Astrocyte (in vitro differentiated cells and primary cell): ENCODE measurements at regions not wholly inside any gene's neighbourhood (a gene's known extent, or its start where the extent isn't known, plus 50 kb on each side); places are given as distances from the start of the nearest gene placed in this dataset.
A peak's percentile ranks its signal among the peaks of the same experiment; 100 is the strongest.

Experiments used
- DNase-seq: peaks from one replicate; pipeline ENCODE4 v3.0.0-alpha.2; 2010; ENCODE audit warnings: low read depth
- FAIRE-seq: peaks from 2 replicates; lab custom pipeline; 2011; peaks lifted over from hg19 to GRCh38; lab: Jason Lieb, UNC
- H2AFZ ChIP-seq: 2 replicates; pipeline ENCODE4 v1.6.0; 2012; ENCODE audit warnings: low read depth, low read length, inconsistent platforms
- H3K27ac ChIP-seq: 2 replicates; pipeline ENCODE4 v1.5.1; 2011; ENCODE audit warnings: low read depth, low read length, inconsistent platforms
- H3K27me3 ChIP-seq: 2 replicates; pipeline ENCODE4 v1.6.0; 2011; ENCODE audit warnings: low read length, inconsistent platforms; ENCODE audit not compliant: insufficient read depth
- H3K36me3 ChIP-seq: 2 replicates; pipeline ENCODE4 v1.5.1; 2011; ENCODE audit warnings: low read length, inconsistent platforms; ENCODE audit not compliant: insufficient read depth
- H3K4me1 ChIP-seq: 2 replicates; pipeline ENCODE4 v1.5.1; 2011; ENCODE audit warnings: low read length, inconsistent platforms; ENCODE audit not compliant: insufficient read depth
- H3K4me2 ChIP-seq: 2 replicates; pipeline ENCODE4 v1.6.0; 2012; ENCODE audit warnings: low read length, inconsistent platforms
- H3K4me3 ChIP-seq: 2 replicates; pipeline ENCODE4 v1.5.1; 2011; ENCODE audit warnings: low read depth, mild to moderate bottlenecking, low read length, inconsistent platforms; ENCODE audit not compliant: insufficient read depth
- H3K79me2 ChIP-seq: 2 replicates; pipeline ENCODE4 v1.6.0; 2012; ENCODE audit warnings: mild to moderate bottlenecking, low read length, inconsistent platforms; ENCODE audit not compliant: insufficient read depth
- H3K9ac ChIP-seq: 2 replicates; pipeline ENCODE4 v1.6.0; 2012; ENCODE audit warnings: mild to moderate bottlenecking, low read length, inconsistent platforms
- H3K9me3 ChIP-seq: 2 replicates; pipeline ENCODE4 v1.5.1; 2012; ENCODE audit warnings: low read depth, mild to moderate bottlenecking, low read length, inconsistent platforms; ENCODE audit not compliant: insufficient read depth
- H4K20me1 ChIP-seq: 2 replicates; pipeline ENCODE4 v1.6.0; 2012; ENCODE audit warnings: low read length, inconsistent platforms; ENCODE audit not compliant: insufficient read depth
- H3K27ac Mint-ChIP-seq: one replicate; pipeline ENCODE4 v1.8.0; 2021; ENCODE audit warnings: mild to moderate bottlenecking, mixed read lengths; ENCODE audit not compliant: unreplicated experiment
- H3K27me3 Mint-ChIP-seq: one replicate; pipeline ENCODE4 v1.8.0; 2021; ENCODE audit warnings: low read depth, mixed read lengths; ENCODE audit not compliant: unreplicated experiment
- H3K36me3 Mint-ChIP-seq: one replicate; pipeline ENCODE4 v1.8.0; 2021; ENCODE audit warnings: low read depth, mixed read lengths; ENCODE audit not compliant: unreplicated experiment
- H3K4me1 Mint-ChIP-seq: one replicate; pipeline ENCODE4 v1.8.0; 2021; ENCODE audit warnings: low read depth, mixed read lengths; ENCODE audit not compliant: unreplicated experiment
- H3K4me3 Mint-ChIP-seq: one replicate; pipeline ENCODE4 v1.8.0; 2021; ENCODE audit warnings: mild to moderate bottlenecking, moderate library complexity, mixed read lengths; ENCODE audit not compliant: unreplicated experiment
- H3K9me3 Mint-ChIP-seq: one replicate; pipeline ENCODE4 v1.8.0; 2021; ENCODE audit warnings: mild to moderate bottlenecking, mixed read lengths; ENCODE audit not compliant: unreplicated experiment
- CTCF ChIP-seq: IDR thresholded peaks from 2 replicates; pipeline ENCODE4 v1.5.1; 2011; ENCODE audit warnings: low read depth, mild to moderate bottlenecking, inconsistent platforms, low read length, moderate library complexity; ENCODE audit not compliant: insufficient read depth
- EZH2 ChIP-seq: IDR thresholded peaks from 2 replicates; pipeline ENCODE4 v1.6.1; 2012; ENCODE audit warnings: mild to moderate bottlenecking, low read length, inconsistent platforms; ENCODE audit not compliant: insufficient read depth

- Histone ChIP-seq H3K27ac (no peak overlapping the region), H3K27me3 (peaks cover 6% of the 10 kb centered on the region), H3K4me2 (peak overlapping the region; percentile 85), H4K20me1 (peaks cover 23% of the 10 kb centered on the region), H3K79me2 (peaks cover 8% of the 10 kb centered on the region), H3K36me3 (no peaks in the 10 kb centered on the region), H3K9ac (no peak overlapping the region), H3K9me3 (no peaks in the 10 kb centered on the region), H2AFZ (peak overlapping the region; percentile 26), H3K4me3 (peak overlapping the region; percentile 17), H3K4me1 (peaks cover 5% of the 10 kb centered on the region)
- TF ChIP-seq EZH2: peak; percentile 16
- TF ChIP-seq CTCF: no peak
- Mint-ChIP-seq H3K4me3 (peak overlapping the region; percentile 77), H3K36me3 (no peaks in the 10 kb centered on the region), H3K27me3 (peaks cover 55% of the 10 kb centered on the region), H3K4me1 (no peaks in the 10 kb centered on the region), H3K27ac (no peak overlapping the region), H3K9me3 (no peaks in the 10 kb centered on the region)
- FAIRE-seq (no peak), DNase-seq (no peak)
These were observed 1338.8 kb downstream of the BRD1 start for GRCh38 chr22:48488611-48489511.

- H3K27me3 Mint-ChIP-seq: peaks cover 50% of the 10 kb centered on the region
- H3K36me3 Mint-ChIP-seq: no peaks in the 10 kb centered on the region
- H3K27ac Mint-ChIP-seq: no peak overlapping the region
- no peaks in the 10 kb centered on the region for H3K9me3 Mint-ChIP-seq
- peak overlapping the region; percentile 77 for H3K4me3 Mint-ChIP-seq
- FAIRE-seq (no peak), DNase-seq (peak; percentile 5)
- Histone ChIP-seq H4K20me1 (peaks cover 18% of the 10 kb centered on the region), H3K9me3 (no peaks in the 10 kb centered on the region), H3K79me2 (peaks cover 8% of the 10 kb centered on the region), H3K27me3 (peaks cover 6% of the 10 kb centered on the region), H2AFZ (no peak overlapping the region), H3K36me3 (no peaks in the 10 kb centered on the region), H3K4me2 (no peak overlapping the region), H3K4me1 (peaks cover 5% of the 10 kb centered on the region), H3K4me3 (no peak overlapping the region), H3K9ac (no peak overlapping the region), H3K27ac (no peak overlapping the region)
- no peaks in the 10 kb centered on the region for H3K4me1 Mint-ChIP-seq
- TF ChIP-seq EZH2: no peak
- TF ChIP-seq CTCF: peak; percentile 9
These were observed 1339.5 kb downstream of the BRD1 start for GRCh38 chr22:48488149-48488551.

GRCh38 chr22:48486558-48486957, 1341.1 kb downstream of the BRD1 start:
- Mint-ChIP-seq H3K9me3 (no peaks in the 10 kb centered on the region), H3K27ac (no peak overlapping the region), H3K4me3 (no peak overlapping the region), H3K4me1 (no peaks in the 10 kb centered on the region), H3K36me3 (no peaks in the 10 kb centered on the region), H3K27me3 (peaks cover 44% of the 10 kb centered on the region)
- Histone ChIP-seq H3K9me3 (no peaks in the 10 kb centered on the region), H3K4me2 (no peak overlapping the region), H2AFZ (no peak overlapping the region), H4K20me1 (peaks cover 9% of the 10 kb centered on the region), H3K36me3 (no peaks in the 10 kb centered on the region), H3K27me3 (peaks cover 6% of the 10 kb centered on the region), H3K9ac (no peak overlapping the region), H3K4me1 (peaks cover 5% of the 10 kb centered on the region), H3K4me3 (no peak overlapping the region), H3K79me2 (peaks cover 3% of the 10 kb centered on the region), H3K27ac (no peak overlapping the region)
- FAIRE-seq: no peak
- no peak for TF ChIP-seq EZH2
- TF ChIP-seq CTCF: no peak
- no peak for DNase-seq
